RWPE1 (cell line): ENCODE measurements at regions not wholly inside any gene's neighbourhood (a gene's known extent, or its start where the extent isn't known, plus 50 kb on each side); places are given as distances from the start of the nearest gene placed in this dataset.

Experiments used
- CTCF ChIA-PET: fragments of 350-600 bp; sonication (Branson Sonifier 250); formaldehyde crosslinking; extraction: SDS; loops from one replicate; lab custom pipeline; 2021; lab: Yijun Ruan, JAX
- POLR2A ChIA-PET: fragments of 400-600 bp; formaldehyde crosslinking; extraction: SDS; loops from one replicate; lab custom pipeline; 2020; ENCODE audit warnings: antibody characterized with exemption; ENCODE audit not compliant: low non-redundant PET; lab: Yijun Ruan, JAX
- DNase-seq: peaks from one replicate; pipeline ENCODE4 v3.0.0; 2012; ENCODE audit warnings: low spot score
- H3K27ac ChIP-seq: fragments of 450-650 bp; 2 replicates; pipeline ENCODE4 v1.5.1; 2017
- CTCF ChIP-seq: fragments of 450-650 bp; conservative IDR thresholded peaks from 2 replicates; pipeline ENCODE4 v1.5.1; 2017; ENCODE audit warnings: low read depth, mild to moderate bottlenecking

DNA sequence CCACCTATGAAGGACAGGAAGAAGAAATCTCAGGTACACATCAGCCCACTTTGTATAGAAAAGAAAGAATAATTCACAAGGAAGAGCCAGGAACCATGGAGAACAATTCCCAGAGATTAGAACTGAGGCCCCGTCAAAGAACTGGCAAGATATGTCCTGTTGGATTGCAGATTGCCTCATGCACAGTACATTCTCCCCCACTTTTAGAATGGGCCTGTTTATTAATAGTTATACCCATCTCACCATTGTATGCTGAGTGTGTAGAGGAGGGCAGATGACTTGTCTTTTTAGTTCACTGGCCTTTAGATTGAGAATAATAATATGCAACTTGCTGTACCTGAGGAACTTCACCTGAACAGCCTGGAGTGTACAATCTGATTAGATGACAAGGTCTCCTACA is 315.6 kb upstream of the HAND2 start:
- H3K27ac ChIP-seq = no peak overlapping the region
- TF ChIP-seq CTCF = no peak
- ChIA-PET POLR2A (no interaction called here), CTCF (no interaction called here)
- DNase-seq = no peak

- CTCF ChIA-PET = no interaction called here
- TF ChIP-seq CTCF = no peak
- POLR2A ChIA-PET = no interaction called here
- no peak for DNase-seq
- H3K27ac ChIP-seq = no peak overlapping the region
These were observed 309.8 kb upstream of the HAND2 start for GRCh38 chr4:173839865-173840264.

DNA sequence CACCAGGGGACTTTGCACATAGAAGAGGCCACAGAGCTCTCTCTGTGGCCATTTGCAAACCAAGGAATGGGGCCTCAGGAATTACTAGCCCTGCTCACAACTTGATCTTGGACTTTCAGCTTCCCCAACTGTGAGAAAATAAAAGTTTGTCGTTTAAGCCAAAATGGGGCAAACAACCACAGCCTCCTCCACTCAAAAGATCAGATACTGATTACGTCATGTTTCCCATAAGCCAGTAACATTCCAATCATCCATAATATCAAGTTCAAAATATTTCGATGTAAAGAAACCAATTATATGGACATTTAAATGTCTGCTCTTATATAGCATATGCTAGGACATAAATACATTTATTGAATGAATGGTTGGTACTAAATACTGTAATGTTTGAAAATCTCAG is 307.5 kb upstream of the HAND2 start:
- POLR2A ChIA-PET = no interaction called here
- H3K27ac ChIP-seq = no peak overlapping the region
- CTCF ChIA-PET = no interaction called here
- no peak for TF ChIP-seq CTCF
- DNase-seq = no peak

DNA sequence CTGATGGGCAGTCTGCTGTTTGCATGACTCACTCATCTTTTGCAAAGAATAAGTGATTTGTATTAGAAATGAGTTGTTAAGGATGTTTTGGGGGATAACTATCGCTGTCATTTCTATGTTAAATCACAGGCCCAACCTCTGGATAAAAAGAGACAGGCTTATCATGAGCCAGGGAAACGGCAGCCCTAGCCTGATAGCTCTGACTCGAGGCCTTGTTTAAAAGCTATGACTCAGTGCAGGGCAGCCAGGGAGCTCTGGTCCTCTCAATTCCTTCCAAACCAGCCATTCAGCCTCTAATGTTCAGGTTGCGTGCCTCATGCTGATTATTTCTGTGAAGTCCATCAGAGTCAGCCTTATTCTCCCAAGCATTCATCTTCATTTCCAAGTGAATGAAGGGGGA is 305.9 kb upstream of the HAND2 start:
- no peak overlapping the region for H3K27ac ChIP-seq
- no peak for DNase-seq
- CTCF ChIA-PET = no interaction called here
- TF ChIP-seq CTCF = no peak
- POLR2A ChIA-PET = no interaction called here

GRCh38 chr4:173834151-173834550 is 304.1 kb upstream of the HAND2 start:
- H3K27ac ChIP-seq = no peak overlapping the region
- TF ChIP-seq CTCF = no peak
- no peak for DNase-seq
- CTCF ChIA-PET = no interaction called here
- POLR2A ChIA-PET = no interaction called here

GRCh38 chr4:173829565-173829964 is 299.5 kb upstream of the HAND2 start:
- no peak for TF ChIP-seq CTCF
- POLR2A ChIA-PET = no interaction called here
- H3K27ac ChIP-seq = no peak overlapping the region
- DNase-seq = no peak
- CTCF ChIA-PET = interaction anchor here (0.6 kb wide), 1 partner anchor 19 kb away, joined by 3 read pairs; no protein-coding TSS in a partner anchor

GRCh38 chr4:173827707-173828106 is 297.7 kb upstream of the HAND2 start:
- no peak for DNase-seq
- no peak for TF ChIP-seq CTCF
- CTCF ChIA-PET = interaction anchor here (0.6 kb wide), 1 partner anchor 1248 kb away, joined by 3 read pairs; no protein-coding TSS in a partner anchor
- no peak overlapping the region for H3K27ac ChIP-seq
- POLR2A ChIA-PET = no interaction called here
